Activated T-helper 2 cell treated with anti-CD3 and anti-CD28 coated beads, Interferon-gamma antibody, Interleukin-2, Interleukin-4, amounts not matched to agents 10 μg/mL and 5 μg/mL and 100 μg/mL, durations not matched to agents 14 hours and 24 hours and 36 hours (primary cell): ENCODE measurements at regions not wholly inside any gene's neighbourhood (a gene's known extent, or its start where the extent isn't known, plus 50 kb on each side); places are given as distances from the start of the nearest gene placed in this dataset.
A peak's percentile ranks its signal among the peaks of the same experiment; 100 is the strongest.
"Not testable (repeated sequence)": the region's sequence is repeated elsewhere in the genome, so short reads cannot be mapped to it uniquely, and the experiment has no call there.

Experiments
- DNase-seq: peaks from one replicate; pipeline ENCODE4 v3.0.0; 2021; ENCODE audit warnings: low spot score
- H3K27ac Mint-ChIP-seq: one replicate; pipeline ENCODE4 v1.8.0; 2021; ENCODE audit warnings: mixed read lengths
- H3K27me3 Mint-ChIP-seq: one replicate; pipeline ENCODE4 v1.8.0; 2021; ENCODE audit warnings: low read depth, mixed read lengths
- H3K36me3 Mint-ChIP-seq: one replicate; pipeline ENCODE4 v1.8.0; 2021; ENCODE audit warnings: low read depth, mixed read lengths
- H3K4me1 Mint-ChIP-seq: one replicate; pipeline ENCODE4 v1.8.0; 2021; ENCODE audit warnings: low read depth, mixed read lengths
- H3K4me3 Mint-ChIP-seq: one replicate; pipeline ENCODE4 v1.8.0; 2021; ENCODE audit warnings: low read depth, mild to moderate bottlenecking, moderate library complexity, mixed read lengths
- H3K9me3 Mint-ChIP-seq: one replicate; pipeline ENCODE4 v1.8.0; 2021; ENCODE audit warnings: mixed read lengths
- intact Hi-C: fragments of 100-400 bp; cut with micrococcal nuclease; formaldehyde crosslinking; loops from one replicate; pipeline ENCODE4 v1.15.1; 2023

DNA sequence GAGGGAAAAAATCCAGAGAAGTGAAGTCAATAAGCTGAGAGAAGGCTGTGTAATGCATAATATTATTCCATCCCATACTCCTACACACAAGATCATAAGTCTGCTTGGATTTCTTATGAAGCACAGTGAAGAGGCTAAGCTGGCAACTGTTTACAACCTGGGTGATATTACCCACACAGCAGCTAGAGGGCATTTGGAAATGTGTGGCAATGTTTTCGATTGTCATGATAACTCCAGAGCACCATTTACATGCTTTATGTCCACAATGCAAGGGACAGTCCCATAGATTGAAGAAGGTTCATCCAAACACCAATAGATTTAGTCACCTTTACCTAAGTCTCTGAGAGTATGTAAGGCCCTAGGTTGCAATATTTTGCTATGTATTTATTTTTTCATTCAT is 412.2 kb downstream of the PPP3CA start:
- Mint-ChIP-seq H3K27ac (no peak overlapping the region), H3K4me1 (peaks cover 6% of the 10 kb centered on the region), H3K4me3 (no peak overlapping the region), H3K9me3 (no peaks in the 10 kb centered on the region), H3K27me3 (peaks cover 8% of the 10 kb centered on the region), H3K36me3 (no peaks in the 10 kb centered on the region)
- no peak for DNase-seq
- intact Hi-C loops = no loop called here

DNA sequence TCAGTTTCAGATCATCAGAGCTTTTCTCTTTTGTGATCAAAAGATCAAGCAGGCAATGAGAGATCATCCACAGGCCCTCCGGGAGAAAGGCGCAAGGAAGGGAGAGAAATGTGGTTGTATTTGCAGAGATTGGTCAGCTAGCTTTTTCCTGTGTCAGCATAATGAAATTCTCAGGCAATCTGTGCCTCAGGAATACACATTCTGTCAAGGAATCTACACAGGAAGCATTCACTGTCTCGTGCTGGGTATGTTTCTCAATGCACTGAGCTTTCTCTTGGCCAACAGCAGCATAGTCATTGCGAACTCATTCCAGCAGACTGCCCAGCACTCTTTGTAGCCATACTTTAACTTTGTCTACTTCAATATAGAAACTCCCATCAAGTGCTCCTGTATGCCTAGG is 413.7 kb downstream of the PPP3CA start:
- intact Hi-C loops = no loop called here
- Mint-ChIP-seq H3K27me3 (peaks cover 8% of the 10 kb centered on the region), H3K4me1 (peaks cover 6% of the 10 kb centered on the region), H3K4me3 (no peak overlapping the region), H3K9me3 (no peaks in the 10 kb centered on the region), H3K36me3 (no peaks in the 10 kb centered on the region), H3K27ac (no peak overlapping the region)
- DNase-seq = no peak

DNA sequence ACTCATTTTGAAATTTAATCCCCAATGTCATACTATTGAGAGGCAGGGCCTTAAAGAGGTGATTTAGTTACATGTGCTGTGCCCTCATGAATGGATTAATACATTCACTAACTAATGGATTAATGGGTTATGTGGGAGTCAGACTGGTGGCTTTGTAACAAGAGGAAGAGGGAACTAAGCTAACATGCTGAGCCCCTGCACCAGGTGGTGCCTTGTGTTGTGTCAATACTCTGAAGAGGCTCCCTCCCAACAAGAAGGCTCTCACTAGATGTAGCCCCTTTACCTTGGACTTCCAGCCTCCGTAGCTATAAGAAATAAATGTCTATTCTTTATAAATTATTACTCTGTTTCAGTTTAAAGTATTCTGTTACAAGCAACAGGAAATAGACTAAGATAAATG is 411.9 kb upstream of the EMCN start:
- Mint-ChIP-seq H3K36me3 (no peaks in the 10 kb centered on the region), H3K27ac (no peak overlapping the region), H3K4me1 (peaks cover 6% of the 10 kb centered on the region), H3K27me3 (peaks cover 18% of the 10 kb centered on the region), H3K4me3 (no peak overlapping the region), H3K9me3 (no peaks in the 10 kb centered on the region)
- DNase-seq = no peak
- intact Hi-C loops = no loop called here

DNA sequence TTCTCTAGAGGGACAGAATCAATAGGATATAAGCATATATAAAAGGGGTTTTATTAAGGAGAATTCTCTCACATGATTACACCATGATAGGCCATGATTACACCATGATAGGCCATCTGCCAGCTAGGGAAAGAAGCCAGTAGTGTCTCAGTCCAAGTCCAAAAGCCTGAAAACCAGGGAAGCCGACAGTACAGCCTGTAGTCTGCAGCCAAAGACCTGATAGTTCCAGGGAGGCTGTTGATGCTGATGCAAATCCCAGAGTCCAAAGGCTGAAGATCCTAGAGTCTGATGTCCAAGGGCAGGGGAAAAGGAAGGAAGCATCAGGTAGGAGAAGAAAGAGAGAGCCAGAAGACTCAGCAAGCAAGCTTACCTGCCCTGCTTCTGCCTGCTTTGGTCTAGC is 411.3 kb upstream of the EMCN start:
- intact Hi-C loops = no loop called here
- Mint-ChIP-seq H3K4me1 (peaks cover 6% of the 10 kb centered on the region), H3K27ac (no peak overlapping the region), H3K4me3 (no peak overlapping the region), H3K9me3 (no peaks in the 10 kb centered on the region), H3K27me3 (peaks cover 20% of the 10 kb centered on the region), H3K36me3 (no peaks in the 10 kb centered on the region)
- DNase-seq = no peak

DNA sequence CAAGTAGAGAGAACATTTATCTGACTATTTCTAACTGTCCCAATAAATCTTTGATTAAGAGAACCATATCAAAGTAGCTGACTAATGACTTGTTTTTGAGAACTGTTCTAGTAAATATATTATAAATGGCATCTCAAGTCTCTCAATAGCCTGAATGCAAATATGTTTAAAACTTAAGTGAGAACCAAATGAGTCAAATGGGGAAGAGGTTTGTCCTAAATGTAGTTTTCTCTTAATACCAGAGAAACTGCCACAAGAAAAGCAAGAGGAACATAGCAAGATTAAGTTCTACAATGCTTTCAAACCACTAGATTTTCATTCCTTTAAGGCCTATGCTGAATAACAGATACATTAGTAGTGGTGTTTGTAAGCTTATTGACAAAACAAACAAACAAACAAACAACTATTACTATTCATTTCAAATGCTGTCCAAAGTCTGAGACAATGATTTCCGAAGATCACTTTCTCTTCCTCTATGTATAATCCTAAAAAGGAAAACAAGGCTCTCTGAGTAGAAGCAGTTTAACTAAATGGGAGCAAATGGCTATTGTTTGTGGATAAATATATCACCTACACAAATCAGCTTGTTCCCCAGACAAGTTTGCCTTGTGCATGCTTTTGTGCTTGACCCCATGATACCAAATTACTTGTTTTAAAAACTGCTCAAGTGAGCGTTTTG is 408.4 kb upstream of the EMCN start:
- Mint-ChIP-seq H3K4me1 (no peaks in the 10 kb centered on the region), H3K9me3 (no peaks in the 10 kb centered on the region), H3K4me3 (no peak overlapping the region), H3K27ac (no peak overlapping the region), H3K27me3 (peaks cover 22% of the 10 kb centered on the region), H3K36me3 (no peaks in the 10 kb centered on the region)
- intact Hi-C loops = no loop called here
- no peak for DNase-seq

DNA sequence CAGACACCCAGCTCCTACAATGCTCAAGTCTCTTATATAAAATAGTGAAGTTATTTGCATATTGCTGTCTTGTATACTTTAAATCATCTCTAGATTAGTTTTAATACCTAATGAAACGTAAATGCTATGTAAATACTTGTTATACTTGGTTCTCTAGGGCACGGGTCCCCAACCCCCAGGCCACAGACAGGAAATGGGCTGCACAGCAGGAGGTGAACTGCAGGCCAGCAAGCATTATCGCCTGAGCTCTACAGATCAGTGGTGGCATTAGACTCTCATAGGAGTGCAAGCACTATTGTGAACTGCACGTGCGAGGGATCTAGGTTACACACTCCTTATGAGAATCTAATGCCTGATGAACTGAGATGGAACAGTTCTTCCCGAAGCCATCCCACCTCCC is 395.9 kb upstream of the EMCN start:
- no peak overlapping the region for H3K27ac Mint-ChIP-seq
- H3K27me3 Mint-ChIP-seq = peaks cover 1% of the 10 kb centered on the region
- DNase-seq = no peak
- H3K36me3 Mint-ChIP-seq = no peaks in the 10 kb centered on the region
- H3K4me1 Mint-ChIP-seq = no peaks in the 10 kb centered on the region
- H3K9me3 Mint-ChIP-seq = no peaks in the 10 kb centered on the region
- intact Hi-C loops = no loop called here
- H3K4me3 Mint-ChIP-seq = no peak overlapping the region

DNA sequence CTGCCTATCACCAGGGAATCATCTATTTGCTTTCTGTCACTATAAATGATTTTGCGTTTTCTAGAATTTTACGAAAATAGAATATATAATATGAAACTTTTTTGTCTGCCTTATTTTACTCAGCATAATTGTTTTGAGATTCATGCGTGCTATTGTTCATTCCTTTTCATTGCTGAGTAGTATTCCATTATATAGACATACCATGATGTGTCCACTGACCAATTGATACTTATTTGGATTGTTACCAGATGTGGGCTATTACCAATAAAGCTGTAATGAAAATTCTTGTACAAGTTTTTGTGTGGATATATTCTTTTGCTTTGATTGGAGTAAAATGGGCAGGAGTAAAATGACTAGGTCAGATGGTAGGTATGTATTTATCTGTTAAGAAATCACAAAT is 390.7 kb upstream of the EMCN start:
- Mint-ChIP-seq H3K27me3 (peaks cover 6% of the 10 kb centered on the region), H3K4me1 (no peaks in the 10 kb centered on the region), H3K9me3 (no peaks in the 10 kb centered on the region), H3K4me3 (no peak overlapping the region), H3K27ac (no peak overlapping the region), H3K36me3 (no peaks in the 10 kb centered on the region)
- no peak for DNase-seq
- intact Hi-C loops = no loop called here

DNA sequence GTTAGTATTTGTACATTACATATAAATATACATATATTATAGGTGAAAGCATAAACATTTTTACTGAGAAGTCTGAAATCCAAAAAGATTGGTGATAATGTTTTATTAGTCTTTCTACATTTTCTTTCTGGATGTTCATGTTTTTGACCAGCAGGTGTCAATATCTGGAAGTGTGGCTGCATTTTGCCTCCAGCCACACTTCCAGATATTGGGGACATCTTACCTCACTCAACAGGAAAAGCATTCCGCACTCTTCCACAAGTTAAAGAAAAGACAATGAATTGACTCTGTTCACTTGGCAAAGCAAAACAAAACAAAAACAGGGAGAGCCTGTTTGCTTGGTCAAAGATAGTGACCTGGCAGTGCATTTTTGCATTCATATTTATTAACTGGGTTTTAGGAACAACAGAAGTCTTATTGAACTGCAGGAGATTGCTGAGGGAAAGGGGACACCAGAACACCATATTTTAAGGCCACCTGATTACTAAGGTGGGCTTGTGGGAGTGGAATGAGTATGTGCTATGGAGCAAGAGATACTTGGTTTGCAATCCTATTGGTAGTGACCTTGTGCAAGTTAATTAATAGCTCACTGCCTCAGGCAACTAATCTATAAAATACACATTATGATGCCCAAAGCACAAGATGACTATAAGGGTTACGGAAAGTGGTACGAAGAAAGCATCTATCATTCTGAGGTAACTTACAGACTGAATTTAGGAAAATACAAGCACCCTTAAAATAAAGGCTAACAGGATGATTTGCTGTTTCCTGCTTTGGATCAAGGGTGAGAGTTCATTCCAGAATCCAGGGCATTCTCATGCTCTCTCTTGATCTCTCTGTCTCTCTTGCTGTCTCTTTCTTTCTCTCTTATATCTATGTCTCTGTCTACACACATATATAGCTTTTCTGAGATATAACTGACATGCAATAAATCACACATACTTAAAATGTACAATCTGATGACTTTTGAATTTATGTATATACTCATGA is 389.9 kb upstream of the EMCN start:
- Mint-ChIP-seq H3K4me3 (no peak overlapping the region), H3K27me3 (peaks cover 10% of the 10 kb centered on the region), H3K9me3 (no peaks in the 10 kb centered on the region), H3K4me1 (no peaks in the 10 kb centered on the region), H3K36me3 (no peaks in the 10 kb centered on the region), H3K27ac (no peak overlapping the region)
- intact Hi-C loops = no loop called here
- no peak for DNase-seq

DNA sequence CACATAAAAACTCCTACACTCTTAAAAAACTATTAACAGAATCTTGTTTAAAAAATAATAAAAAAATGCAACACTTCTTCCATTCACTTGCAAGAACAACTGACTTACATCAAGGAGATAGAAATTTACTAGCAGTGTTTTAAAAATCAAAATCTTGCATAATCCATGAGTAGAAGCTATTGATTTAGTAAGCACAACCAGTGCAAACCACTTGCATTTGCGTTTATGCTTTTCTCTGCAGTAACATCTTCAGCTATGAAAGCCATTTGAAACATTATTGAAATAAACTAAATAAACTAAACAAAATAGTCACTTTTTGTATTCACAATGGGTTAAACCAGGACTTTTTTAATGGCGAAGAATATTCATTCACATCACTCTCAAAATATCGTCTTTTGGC is 389.2 kb upstream of the EMCN start:
- DNase-seq = no peak
- H3K36me3 Mint-ChIP-seq = no peaks in the 10 kb centered on the region
- no peak overlapping the region for H3K4me3 Mint-ChIP-seq
- intact Hi-C loops = no loop called here
- H3K27ac Mint-ChIP-seq = no peak overlapping the region
- no peaks in the 10 kb centered on the region for H3K9me3 Mint-ChIP-seq
- H3K4me1 Mint-ChIP-seq = no peaks in the 10 kb centered on the region
- H3K27me3 Mint-ChIP-seq = peaks cover 10% of the 10 kb centered on the region

DNA sequence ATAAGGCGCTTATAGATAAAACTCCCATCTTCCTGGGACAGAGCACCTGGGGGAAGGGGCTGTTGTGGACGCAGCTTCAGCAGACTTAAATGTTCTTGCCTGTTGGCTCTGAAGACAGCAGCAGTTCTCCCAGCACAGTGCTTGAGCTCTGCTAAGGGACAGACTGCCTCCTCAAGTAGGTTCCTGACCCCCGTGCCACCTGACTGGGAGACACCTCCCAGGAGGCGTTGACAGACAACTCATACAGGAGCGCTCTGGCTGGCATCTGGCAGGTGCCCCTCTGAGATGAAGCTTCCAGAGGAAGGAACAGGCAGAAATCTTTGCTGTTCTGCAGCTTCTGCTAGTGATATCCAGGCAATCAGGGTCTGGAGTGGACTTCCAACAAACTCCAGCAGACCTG is 383.1 kb upstream of the EMCN start:
- H3K4me3 Mint-ChIP-seq, H3K36me3 Mint-ChIP-seq, H3K27ac Mint-ChIP-seq, H3K9me3 Mint-ChIP-seq, intact Hi-C loops, DNase-seq, H3K4me1 Mint-ChIP-seq: not testable (repeated sequence)
- H3K27me3 Mint-ChIP-seq = peaks cover 15% of the 10 kb centered on the region

DNA sequence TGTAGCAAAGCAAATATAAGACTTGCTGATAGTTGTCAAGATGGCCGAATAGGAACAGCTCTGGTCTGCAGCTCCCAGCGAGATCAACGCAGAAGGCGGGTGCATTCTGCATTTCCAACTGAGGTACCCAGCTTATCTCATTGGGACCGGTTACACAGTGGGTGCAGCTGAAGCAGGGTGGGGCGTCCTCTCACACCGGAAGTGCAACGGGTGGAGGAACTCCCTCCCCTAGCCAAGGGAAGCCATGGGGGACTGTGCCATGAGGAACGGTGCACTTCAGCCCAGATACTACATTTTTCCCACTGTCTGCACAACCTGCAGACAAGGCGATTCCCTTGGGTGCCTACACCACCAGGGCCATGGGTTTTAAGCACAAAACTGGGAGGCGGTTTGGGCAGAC is 382.3 kb upstream of the EMCN start:
- H3K27me3 Mint-ChIP-seq = peaks cover 15% of the 10 kb centered on the region
- no peaks in the 10 kb centered on the region for H3K9me3 Mint-ChIP-seq
- H3K4me1 Mint-ChIP-seq = peaks cover 10% of the 10 kb centered on the region
- H3K4me3 Mint-ChIP-seq = no peak overlapping the region
- intact Hi-C loops = no loop called here
- DNase-seq = no peak
- H3K36me3 Mint-ChIP-seq = no peaks in the 10 kb centered on the region
- H3K27ac Mint-ChIP-seq = no peak overlapping the region

DNA sequence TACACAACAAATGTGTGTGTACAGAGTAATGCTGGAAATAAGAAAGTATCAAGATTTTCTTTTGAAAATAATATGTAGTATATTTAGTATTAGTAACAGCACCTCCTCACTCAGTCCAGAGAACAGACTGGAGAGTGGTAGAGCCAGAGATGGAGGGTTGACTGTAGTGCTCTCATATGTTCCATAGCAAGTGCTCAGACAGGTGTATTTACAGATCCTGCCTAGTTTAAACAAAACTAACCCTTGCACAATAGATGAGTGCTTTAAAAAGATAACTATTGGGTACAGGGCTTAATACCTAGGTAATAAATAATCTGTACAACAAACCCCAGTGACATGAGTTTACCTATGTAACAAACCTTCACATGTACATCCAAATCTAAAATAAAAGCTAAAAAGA is 381.0 kb upstream of the EMCN start:
- Mint-ChIP-seq H3K4me1 (peaks cover 14% of the 10 kb centered on the region), H3K36me3 (no peaks in the 10 kb centered on the region), H3K27ac (no peak overlapping the region), H3K27me3 (peaks cover 11% of the 10 kb centered on the region), H3K9me3 (peaks cover 2% of the 10 kb centered on the region), H3K4me3 (no peak overlapping the region)
- DNase-seq = no peak
- intact Hi-C loops = loop anchor here (5.0 to 10.0 kb wide), 2 partner anchors 77 to 116 kb away; no protein-coding TSS in a partner anchor

DNA sequence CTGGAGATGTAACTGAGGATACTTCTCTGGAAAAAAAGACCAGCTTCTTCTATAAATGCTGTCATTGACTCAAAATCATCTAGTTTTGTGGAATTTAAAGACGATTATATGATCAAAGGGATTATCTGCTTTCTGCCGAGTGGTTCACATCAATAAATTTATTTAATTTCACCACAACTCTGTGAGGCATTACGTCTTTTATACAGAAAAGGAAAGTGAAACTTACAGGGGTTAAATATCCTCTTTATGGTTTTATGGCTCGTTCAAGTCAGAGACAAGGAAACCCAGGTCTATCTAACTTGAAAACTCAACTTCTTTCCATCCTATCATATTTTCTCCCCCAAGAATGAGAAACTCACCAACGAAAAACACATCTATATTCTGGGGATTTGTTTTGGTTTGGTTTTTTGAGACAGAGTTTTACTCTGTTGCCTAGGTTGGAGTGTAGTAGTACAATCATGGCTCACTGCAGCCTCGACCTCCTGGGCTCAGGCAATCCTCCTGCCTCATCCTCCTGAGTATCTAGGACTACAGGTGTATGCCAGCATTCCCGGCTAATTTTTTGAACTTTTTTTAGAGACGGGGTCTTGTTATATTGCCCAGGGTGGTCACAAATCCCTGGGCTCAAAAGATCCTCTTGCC is 377.9 kb upstream of the EMCN start:
- Mint-ChIP-seq H3K4me3 (peak overlapping the region; percentile 56), H3K27ac (no peak overlapping the region), H3K4me1 (peaks cover 14% of the 10 kb centered on the region), H3K9me3 (peaks cover 8% of the 10 kb centered on the region), H3K27me3 (peaks cover 3% of the 10 kb centered on the region), H3K36me3 (no peaks in the 10 kb centered on the region)
- intact Hi-C loops = loop anchor here (5.0 to 10.0 kb wide), 2 partner anchors 73 to 119 kb away; no protein-coding TSS in a partner anchor
- no peak for DNase-seq
